ENCODE measurements at regions not wholly inside any gene's neighbourhood (a gene's known extent, or its start where the extent isn't known, plus 50 kb on each side); places are given as distances from the start of the nearest gene placed in this dataset.

GRCh38 chr5:88142886-88143692 is 125.6 kb downstream of the TMEM161B start:
- POLR2A ChIA-PET: no interaction called here
- H3K27ac ChIP-seq: no peak overlapping the region
- TF ChIP-seq ZNF302 (CRISPR knock-in tag; IDR thresholded peaks at IDR 0.05): no peak
- peak; percentile 99 for TF ChIP-seq RNF2 (IDR thresholded peaks at IDR 0.05; ENCODE audit: borderline replicate concordance, low read depth)
- no peak for TF ChIP-seq USF2 (IDR thresholded peaks at IDR 0.05)
- no peak for TF ChIP-seq EP300 (IDR thresholded peaks at IDR 0.05)
- peak; percentile 29 for TF ChIP-seq ZFP36 (IDR thresholded peaks at IDR 0.05; ENCODE audit: borderline replicate concordance, partially characterized antibody)
- peak; percentile 96 for TF ChIP-seq CBX8 (IDR thresholded peaks at IDR 0.05)
- TF ChIP-seq PBX3 (IDR thresholded peaks at IDR 0.05): no peak
- H3K4me3 ChIP-seq: peak overlapping the region; percentile 48; the same call in 2 of the 3 replicates
- H3K4me2 ChIP-seq: peak overlapping the region; percentile 98
- WGBS (ENCODE audit: missing lambda C conversion rate): 63% methylated on average over 20 of the region's 20 CpGs
- H3K9me3 ChIP-seq: no peaks in the 10 kb centered on the region
- H3K4me1 ChIP-seq: peaks cover 5% of the 10 kb centered on the region; the same call in 1 of the 3 replicates
- ATAC-seq: no peak
- CTCF ChIA-PET: interaction anchor here (0.8 to 1.0 kb wide), 2 partner anchors 537 to 548 kb away, joined by 3 read pairs; no protein-coding TSS in a partner anchor
- FAIRE-seq: no peak
- no peak for DNase-seq (ENCODE audit: low read depth in 1 of 2, low spot score in 1 of 2)

- H3K4me3 ChIP-seq: peak overlapping the region; percentile 48
- no peaks in the 10 kb centered on the region for H3K9me3 ChIP-seq
- no peak overlapping the region for H3K27ac ChIP-seq
- 36% methylated on average over 2 of the region's 2 CpGs for WGBS (ENCODE audit: missing lambda C conversion rate)
- peak overlapping the region; percentile 98 for H3K4me2 ChIP-seq
- POLR2A ChIA-PET: no interaction called here
- no peak for ATAC-seq
- CTCF ChIA-PET: interaction anchor here (1.0 kb wide), 1 partner anchor 538 kb away, joined by 3 read pairs; no protein-coding TSS in a partner anchor
- TF ChIP-seq RARB (CRISPR knock-in tag; IDR thresholded peaks at IDR 0.05) (no peak), MAX (IDR thresholded peaks at IDR 0.05) (no peak), BHLHE40 (IDR thresholded peaks at IDR 0.05; ENCODE audit: low read depth, low read length) (no peak), ZNF302 (CRISPR knock-in tag; IDR thresholded peaks at IDR 0.05) (no peak), HES2 (IDR thresholded peaks at IDR 0.05) (no peak), SREBF2 (IDR thresholded peaks at IDR 0.05) (no peak), HMGXB4 (CRISPR knock-in tag; IDR thresholded peaks at IDR 0.05; ENCODE audit: borderline replicate concordance) (no peak), POLR2AphosphoS2 (conservative IDR thresholded peaks at IDR 0.05; ENCODE audit: low read length) (no peak), CHD4 (IDR thresholded peaks at IDR 0.05; ENCODE audit: borderline replicate concordance) (no peak), JUN (IDR thresholded peaks at IDR 0.05) (no peak), TP53 (CRISPR knock-in tag; IDR thresholded peaks at IDR 0.05) (no peak), RNF2 (IDR thresholded peaks at IDR 0.05; ENCODE audit: borderline replicate concordance, low read depth) (no peak), ATOH8 (CRISPR knock-in tag; IDR thresholded peaks at IDR 0.05; ENCODE audit: low read depth) (no peak), EP300 (IDR thresholded peaks at IDR 0.05) (no peak), FOXS1 (CRISPR knock-in tag; IDR thresholded peaks at IDR 0.05) (no peak), NPAS2 (CRISPR knock-in tag; IDR thresholded peaks at IDR 0.05; ENCODE audit: borderline replicate concordance) (no peak), EHMT2 (IDR thresholded peaks at IDR 0.05; ENCODE audit: low read depth) (no peak), NR3C1 (IDR thresholded peaks at IDR 0.05) (no peak)
- no peak for DNase-seq (ENCODE audit: low read depth in 1 of 2, low spot score in 1 of 2)
- no peak for FAIRE-seq
- H3K4me1 ChIP-seq: peaks cover 5% of the 10 kb centered on the region; the same call in 1 of the 3 replicates
Measured at GRCh38 chr5:88142636-88142885, 126.1 kb downstream of the TMEM161B start.
